HUES48 (cell line): ENCODE measurements at regions not wholly inside any gene's neighbourhood (a gene's known extent, or its start where the extent isn't known, plus 50 kb on each side); places are given as distances from the start of the nearest gene placed in this dataset.
"Not testable (repeated sequence)": the region's sequence is repeated elsewhere in the genome, so short reads cannot be mapped to it uniquely, and the experiment has no call there.

Source experiments
- H3K27ac ChIP-seq: one replicate; pipeline ENCODE4 v1.7.0; 2013; ENCODE audit warnings: low read depth, low read length, inconsistent platforms
- H3K27me3 ChIP-seq: 2 replicates; pipeline ENCODE4 v1.6.1; 2013; ENCODE audit warnings: mild to moderate bottlenecking, low read length; ENCODE audit not compliant: control insufficient read depth, insufficient read depth
- H3K36me3 ChIP-seq: 2 replicates; pipeline ENCODE4 v1.6.1; 2013; ENCODE audit warnings: low read length; ENCODE audit not compliant: control insufficient read depth, insufficient read depth
- H3K4me1 ChIP-seq: 2 replicates; pipeline ENCODE4 v1.6.1; 2013; ENCODE audit warnings: mild to moderate bottlenecking, low read length; ENCODE audit not compliant: control insufficient read depth, insufficient read depth
- H3K4me3 ChIP-seq: 2 replicates; pipeline ENCODE4 v1.5.1; 2013; ENCODE audit warnings: mild to moderate bottlenecking, low read depth, low read length
- H3K9ac ChIP-seq: 2 replicates; pipeline ENCODE4 v1.6.1; 2013; ENCODE audit warnings: mild to moderate bottlenecking, low read depth, low read length, moderate library complexity
- H3K9me3 ChIP-seq: 2 replicates; pipeline ENCODE4 v1.6.1; 2013; ENCODE audit warnings: low read length; ENCODE audit not compliant: control insufficient read depth, insufficient read depth

DNA sequence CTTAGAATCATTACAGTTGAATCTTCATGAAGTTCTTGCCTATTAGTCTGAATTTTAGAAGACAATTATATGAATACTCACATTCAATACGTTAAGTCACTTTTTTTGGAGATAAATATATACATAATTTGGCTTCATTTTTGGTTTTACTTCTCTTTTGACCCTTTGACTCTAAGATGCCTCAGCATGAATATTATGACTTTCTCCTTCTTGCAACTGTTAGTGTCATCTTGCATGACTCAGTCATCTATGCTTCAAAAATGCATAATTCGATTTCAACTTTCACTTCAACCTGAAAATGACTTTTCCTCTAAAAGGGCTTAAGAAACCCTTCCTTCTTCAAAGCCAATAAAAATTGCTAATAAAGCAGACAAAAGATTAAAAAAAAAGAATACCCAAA is 1427.5 kb downstream of the ADGRL3 start:
- H3K36me3 ChIP-seq: no peaks in the 10 kb centered on the region
- H3K9me3 ChIP-seq: 0 out of 2 replicates have a peak, but pooled peaks cover 8% of the 10 kb centered on the region
- H3K9ac ChIP-seq: no peak overlapping the region
- no peak overlapping the region for H3K27ac ChIP-seq
- H3K27me3 ChIP-seq: no peaks in the 10 kb centered on the region
- no peak overlapping the region for H3K4me3 ChIP-seq
- H3K4me1 ChIP-seq: no peaks in the 10 kb centered on the region

DNA sequence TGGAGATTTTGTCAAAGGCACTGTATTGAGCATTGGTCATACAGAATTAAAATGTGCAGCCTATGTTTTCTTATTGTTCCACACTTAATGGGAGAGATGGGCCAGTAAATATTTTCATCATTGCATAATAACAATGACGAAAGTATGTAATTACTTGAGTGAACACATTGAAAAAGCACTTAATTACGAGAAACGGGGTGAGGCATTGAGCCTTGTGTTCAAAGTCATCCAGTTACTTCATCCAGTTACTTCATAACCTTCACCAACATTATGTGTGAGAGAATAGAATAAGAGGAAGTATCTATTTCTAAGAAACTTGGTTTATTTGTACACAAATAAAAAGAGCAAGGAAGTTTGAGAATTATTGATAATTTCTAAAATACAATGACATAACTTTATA is 1427.0 kb downstream of the ADGRL3 start:
- H3K9me3 ChIP-seq: 0 out of 2 replicates have a peak, but pooled peaks cover 8% of the 10 kb centered on the region
- no peak overlapping the region for H3K27ac ChIP-seq
- no peaks in the 10 kb centered on the region for H3K4me1 ChIP-seq
- H3K9ac ChIP-seq: no peak overlapping the region
- H3K4me3 ChIP-seq: no peak overlapping the region
- no peaks in the 10 kb centered on the region for H3K27me3 ChIP-seq
- no peaks in the 10 kb centered on the region for H3K36me3 ChIP-seq

DNA sequence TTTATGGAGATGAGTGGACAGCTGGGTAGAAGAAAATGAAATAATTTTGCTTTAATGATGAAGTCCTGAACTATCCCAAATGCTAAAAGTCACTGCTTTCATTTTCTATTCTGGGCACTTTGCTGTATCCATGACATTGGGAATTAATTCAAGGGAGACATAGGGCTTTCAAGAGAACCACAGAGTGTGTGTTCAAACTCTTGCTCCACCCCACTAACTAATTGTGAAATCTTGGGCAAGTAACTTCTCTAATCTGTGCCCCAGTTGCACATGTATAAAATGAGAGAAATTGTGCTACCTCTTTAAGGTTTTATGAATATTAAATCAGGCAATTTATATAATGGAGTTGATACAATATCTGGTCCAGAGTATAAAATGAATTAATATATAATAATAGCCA is 1422.0 kb downstream of the ADGRL3 start:
- Histone ChIP-seq H3K4me3 (no peak overlapping the region), H3K9me3 (no peaks in the 10 kb centered on the region), H3K27ac (no peak overlapping the region)

DNA sequence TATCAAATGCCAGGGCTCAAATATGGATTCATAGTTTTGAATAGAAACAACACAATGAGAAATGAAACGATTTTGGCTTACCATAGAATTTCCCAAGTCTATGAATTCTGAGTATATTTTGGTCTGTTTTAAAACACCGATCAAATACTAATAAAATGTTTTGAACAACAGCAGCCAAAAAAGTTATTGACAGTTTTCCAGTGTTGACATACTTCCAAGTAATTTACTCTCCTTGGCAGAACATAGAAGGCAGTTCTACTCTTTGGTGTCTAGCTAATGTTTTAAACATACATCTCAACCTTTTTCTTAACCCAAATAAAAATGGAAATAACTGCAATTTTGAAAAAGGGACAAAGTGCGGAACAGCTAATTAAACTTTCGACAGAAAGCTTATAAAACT is 1419.8 kb downstream of the ADGRL3 start:
- H3K27ac ChIP-seq: no peak overlapping the region
- no peak overlapping the region for H3K9ac ChIP-seq
- H3K36me3 ChIP-seq: no peaks in the 10 kb centered on the region
- H3K4me3 ChIP-seq: no peak overlapping the region
- no peaks in the 10 kb centered on the region for H3K4me1 ChIP-seq
- no peaks in the 10 kb centered on the region for H3K9me3 ChIP-seq
- H3K27me3 ChIP-seq: no peaks in the 10 kb centered on the region

More for the DNA sequence above, 1422.0 kb downstream of the ADGRL3 start:
- Histone ChIP-seq H3K36me3 (no peaks in the 10 kb centered on the region), H3K9ac (no peak overlapping the region), H3K4me1 (no peaks in the 10 kb centered on the region), H3K27me3 (no peaks in the 10 kb centered on the region)

DNA sequence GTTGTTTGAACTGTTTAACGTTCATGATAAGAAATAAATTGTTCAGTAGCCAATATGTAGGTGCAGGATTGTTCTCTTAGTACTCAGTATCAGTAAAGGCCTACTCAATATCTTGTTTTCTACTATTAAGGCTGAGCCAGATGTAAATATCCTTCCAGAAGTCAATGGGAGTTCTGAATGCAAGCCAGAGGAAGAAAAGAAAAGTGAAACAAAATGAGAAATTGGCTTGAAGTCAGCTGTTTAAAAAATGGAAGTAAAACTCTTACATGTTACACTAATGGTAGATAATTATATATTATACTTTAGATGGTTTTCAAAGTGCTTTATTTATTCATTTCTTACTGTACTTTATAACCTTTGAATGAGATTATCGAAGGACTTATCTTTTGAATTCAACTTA is 1417.9 kb downstream of the ADGRL3 start:
- Histone ChIP-seq H3K9ac (no peak overlapping the region), H3K27ac (no peak overlapping the region), H3K9me3 (no peaks in the 10 kb centered on the region), H3K4me1 (no peaks in the 10 kb centered on the region), H3K36me3 (no peaks in the 10 kb centered on the region), H3K27me3 (no peaks in the 10 kb centered on the region), H3K4me3 (no peak overlapping the region)

DNA sequence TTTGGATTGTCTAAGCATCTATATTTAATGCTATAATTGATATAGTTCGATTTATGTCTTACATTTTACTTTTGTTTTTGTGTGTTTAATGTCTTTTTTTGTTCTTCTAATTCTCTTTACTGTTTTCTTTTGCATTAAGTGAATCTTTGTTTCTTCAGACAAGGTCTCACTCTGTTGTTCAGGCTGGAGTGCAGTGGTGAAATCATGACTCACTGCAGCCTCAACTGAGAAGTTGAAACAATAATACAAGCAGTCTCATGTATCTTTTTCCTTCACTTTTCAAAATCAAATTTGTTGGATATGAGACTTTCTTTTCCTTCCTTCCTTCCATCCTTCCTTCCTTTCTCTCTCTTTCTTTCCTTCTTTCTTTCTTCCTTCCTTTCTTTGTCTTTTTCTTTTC is 1401.6 kb downstream of the ADGRL3 start:
- Histone ChIP-seq H3K9ac (no peak overlapping the region), H3K4me3 (no peak overlapping the region), H3K9me3 (no peaks in the 10 kb centered on the region), H3K4me1 (no peaks in the 10 kb centered on the region), H3K36me3 (no peaks in the 10 kb centered on the region), H3K27me3 (no peaks in the 10 kb centered on the region), H3K27ac (no peak overlapping the region)

DNA sequence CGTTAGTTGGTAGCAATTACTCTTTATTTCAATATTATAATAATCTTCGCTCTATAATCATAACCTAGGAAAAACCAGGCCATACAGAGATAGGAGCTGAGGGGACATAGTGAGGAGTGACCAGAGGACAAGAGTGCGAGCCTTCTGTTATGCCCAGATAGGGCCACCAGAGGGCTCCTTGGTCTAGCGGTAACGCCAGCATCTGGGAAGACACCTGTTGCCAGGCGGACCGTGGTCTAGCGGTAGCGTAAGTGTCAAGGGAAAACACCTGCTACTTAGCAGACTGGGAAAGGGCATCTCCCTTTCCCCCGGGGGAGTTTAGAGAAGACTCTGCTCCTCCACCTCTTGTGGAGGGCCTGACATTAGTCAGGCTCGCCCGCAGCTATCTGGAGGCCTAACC is 1395.1 kb downstream of the ADGRL3 start:
- H3K27ac ChIP-seq, H3K9ac ChIP-seq, H3K36me3 ChIP-seq, H3K4me3 ChIP-seq, H3K4me1 ChIP-seq, H3K27me3 ChIP-seq, H3K9me3 ChIP-seq: not testable (repeated sequence)

DNA sequence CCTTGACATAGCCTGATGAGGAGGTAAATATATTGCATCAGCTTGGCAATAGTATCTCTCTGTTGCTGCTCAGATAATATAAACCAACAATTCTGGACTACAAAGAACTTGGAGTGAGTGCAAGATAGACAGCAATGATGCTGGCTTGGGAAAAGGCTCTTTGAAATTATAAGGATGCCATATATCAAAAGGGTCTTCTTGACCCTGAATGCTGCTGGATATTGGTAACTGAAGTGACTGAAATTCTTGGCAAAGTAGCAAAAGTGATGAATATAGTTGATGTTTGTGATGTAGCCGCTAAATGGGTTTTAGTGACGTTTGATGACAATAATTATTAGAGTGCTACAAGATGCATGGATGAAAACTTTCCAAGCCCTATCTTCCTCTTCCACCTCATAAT is 1391.6 kb downstream of the ADGRL3 start:
- no peaks in the 10 kb centered on the region for H3K36me3 ChIP-seq
- H3K27me3 ChIP-seq: no peaks in the 10 kb centered on the region
- peaks cover 11% of the 10 kb centered on the region for H3K9me3 ChIP-seq
- H3K4me1 ChIP-seq: no peaks in the 10 kb centered on the region
- no peak overlapping the region for H3K27ac ChIP-seq
- no peak overlapping the region for H3K9ac ChIP-seq
- H3K4me3 ChIP-seq: no peak overlapping the region

DNA sequence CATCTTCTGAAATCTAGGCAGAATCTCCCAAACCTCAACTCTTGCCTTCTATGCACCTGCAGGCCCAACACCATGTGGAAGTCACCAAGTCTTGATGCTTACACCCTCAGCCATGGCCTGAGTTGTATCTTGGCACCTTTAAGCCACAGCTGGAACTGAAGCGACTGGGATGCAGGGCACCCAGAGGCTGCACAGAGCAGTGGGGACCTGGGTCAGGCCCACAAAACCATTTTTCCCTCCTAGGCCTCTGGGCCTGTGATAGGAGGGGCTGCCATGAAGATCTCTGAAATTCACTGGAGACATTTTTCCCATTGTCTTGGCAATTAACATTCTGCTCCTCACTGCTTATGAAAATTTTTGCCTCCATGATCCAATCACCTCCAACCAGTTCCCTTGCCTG is 1388.5 kb downstream of the ADGRL3 start:
- Histone ChIP-seq H3K9me3 (peaks cover 11% of the 10 kb centered on the region), H3K36me3 (no peaks in the 10 kb centered on the region), H3K9ac (no peak overlapping the region), H3K27me3 (no peaks in the 10 kb centered on the region), H3K4me1 (no peaks in the 10 kb centered on the region), H3K27ac (no peak overlapping the region), H3K4me3 (no peak overlapping the region)

DNA sequence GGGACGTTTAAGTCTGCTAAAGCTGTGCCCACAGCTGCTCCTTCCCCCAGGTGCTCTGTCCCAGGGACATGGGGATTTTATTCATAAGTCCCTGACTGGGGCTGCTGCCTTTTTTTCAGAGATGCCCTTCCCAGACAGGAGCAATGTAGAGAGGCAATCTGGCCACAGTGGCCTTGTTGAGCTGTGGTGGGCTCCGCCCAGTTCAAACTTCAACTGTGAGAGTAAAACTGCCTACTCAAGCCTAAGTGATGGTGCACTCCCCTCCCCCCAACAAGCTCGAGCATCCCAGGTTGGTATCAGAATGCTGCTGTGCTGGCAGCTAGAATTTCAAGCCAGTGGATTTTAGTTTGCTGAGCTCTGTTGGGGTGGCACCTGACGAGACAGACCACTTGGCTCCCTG is 1371.4 kb downstream of the ADGRL3 start:
- Histone ChIP-seq H3K4me3 (no peak overlapping the region), H3K9me3 (no peaks in the 10 kb centered on the region), H3K36me3 (no peaks in the 10 kb centered on the region), H3K27ac (no peak overlapping the region), H3K9ac (no peak overlapping the region), H3K27me3 (no peaks in the 10 kb centered on the region), H3K4me1 (no peaks in the 10 kb centered on the region)

DNA sequence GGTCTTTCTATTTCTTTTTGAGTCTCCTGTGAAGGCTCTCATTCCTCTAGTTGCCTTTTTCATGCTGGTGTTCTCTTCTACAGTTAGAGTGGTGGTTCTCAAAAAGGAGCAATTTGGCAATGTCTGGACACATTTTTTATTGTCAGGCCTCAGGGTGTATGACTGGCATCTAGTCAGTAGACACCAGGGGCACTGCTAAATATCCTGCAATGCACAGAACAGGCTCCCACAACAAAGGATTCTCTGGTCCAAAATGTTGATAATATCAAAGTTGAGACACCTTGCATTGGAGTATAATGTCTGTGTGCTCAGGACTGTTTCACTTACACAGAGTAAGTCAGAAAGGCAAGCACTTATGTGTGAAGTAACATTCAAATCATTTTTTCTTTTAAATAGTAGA is 1360.7 kb downstream of the ADGRL3 start:
- no peaks in the 10 kb centered on the region for H3K27me3 ChIP-seq
- H3K27ac ChIP-seq: no peak overlapping the region
- no peaks in the 10 kb centered on the region for H3K9me3 ChIP-seq
- H3K4me3 ChIP-seq: no peak overlapping the region
- H3K4me1 ChIP-seq: no peaks in the 10 kb centered on the region
- H3K9ac ChIP-seq: no peak overlapping the region
- H3K36me3 ChIP-seq: no peaks in the 10 kb centered on the region

DNA sequence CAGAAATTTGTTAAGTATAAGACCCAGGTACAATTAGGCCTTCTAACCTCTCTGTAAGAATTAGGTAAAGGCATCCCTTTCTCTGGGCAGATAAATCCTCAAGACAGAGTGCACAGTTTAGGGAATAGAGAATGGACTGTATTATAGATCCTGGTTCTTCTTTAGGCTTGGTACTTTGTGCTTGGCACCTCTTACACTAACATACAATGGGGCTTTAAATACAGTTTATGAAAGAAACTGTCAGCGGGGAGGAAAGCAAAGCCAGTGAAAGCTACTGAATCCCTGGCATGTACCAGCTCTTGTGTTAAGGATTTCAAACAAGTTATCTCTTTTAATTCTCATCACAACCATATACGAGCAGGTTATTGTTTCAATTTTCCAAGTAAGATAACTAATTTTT is 1350.0 kb downstream of the ADGRL3 start:
- Histone ChIP-seq H3K27me3 (no peaks in the 10 kb centered on the region), H3K27ac (no peak overlapping the region), H3K9ac (no peak overlapping the region), H3K4me3 (no peak overlapping the region), H3K9me3 (no peaks in the 10 kb centered on the region), H3K36me3 (no peaks in the 10 kb centered on the region), H3K4me1 (peaks cover 22% of the 10 kb centered on the region)
